ENCODE measurements at regions not wholly inside any gene's neighbourhood (a gene's known extent, or its start where the extent isn't known, plus 50 kb on each side); places are given as distances from the start of the nearest gene placed in this dataset.

GRCh38 chr6:44538807-44539201 lies 151.3 kb downstream of the CDC5L start:
- Histone ChIP-seq H3K9me3 (ENCODE audit: control insufficient read depth, insufficient read depth, low read length) (no peaks in the 10 kb centered on the region; the same call in 1 of the 2 replicates), H3K9ac (ENCODE audit: low read depth, low read length) (no peak overlapping the region), H3K4me1 (ENCODE audit: insufficient read depth, low read length) (peaks cover 26% of the 10 kb centered on the region), H3K36me3 (ENCODE audit: insufficient read depth, low read length) (no peaks in the 10 kb centered on the region)

GRCh38 chr6:44539701-44540355 lies 152.3 kb downstream of the CDC5L start:
- H3K9me3 ChIP-seq (ENCODE audit: control insufficient read depth, insufficient read depth, low read length), result no peaks in the 10 kb centered on the region; the same call in 1 of the 2 replicates

GRCh38 chr6:44540881-44541280 lies 153.4 kb downstream of the CDC5L start:
- Histone ChIP-seq H3K9ac (ENCODE audit: low read depth, low read length) (no peak overlapping the region), H3K9me3 (ENCODE audit: control insufficient read depth, insufficient read depth, low read length) (no peaks in the 10 kb centered on the region; the same call in 1 of the 2 replicates), H3K4me1 (ENCODE audit: insufficient read depth, low read length) (peaks cover 17% of the 10 kb centered on the region), H3K36me3 (ENCODE audit: insufficient read depth, low read length) (no peaks in the 10 kb centered on the region)

More at GRCh38 chr6:44539701-44540355, 152.3 kb downstream of the CDC5L start:
- H3K9ac ChIP-seq (ENCODE audit: low read depth, low read length), result no peak overlapping the region
- H3K36me3 ChIP-seq (ENCODE audit: insufficient read depth, low read length), result no peaks in the 10 kb centered on the region
- H3K4me1 ChIP-seq (ENCODE audit: insufficient read depth, low read length), result peaks cover 24% of the 10 kb centered on the region

DNA sequence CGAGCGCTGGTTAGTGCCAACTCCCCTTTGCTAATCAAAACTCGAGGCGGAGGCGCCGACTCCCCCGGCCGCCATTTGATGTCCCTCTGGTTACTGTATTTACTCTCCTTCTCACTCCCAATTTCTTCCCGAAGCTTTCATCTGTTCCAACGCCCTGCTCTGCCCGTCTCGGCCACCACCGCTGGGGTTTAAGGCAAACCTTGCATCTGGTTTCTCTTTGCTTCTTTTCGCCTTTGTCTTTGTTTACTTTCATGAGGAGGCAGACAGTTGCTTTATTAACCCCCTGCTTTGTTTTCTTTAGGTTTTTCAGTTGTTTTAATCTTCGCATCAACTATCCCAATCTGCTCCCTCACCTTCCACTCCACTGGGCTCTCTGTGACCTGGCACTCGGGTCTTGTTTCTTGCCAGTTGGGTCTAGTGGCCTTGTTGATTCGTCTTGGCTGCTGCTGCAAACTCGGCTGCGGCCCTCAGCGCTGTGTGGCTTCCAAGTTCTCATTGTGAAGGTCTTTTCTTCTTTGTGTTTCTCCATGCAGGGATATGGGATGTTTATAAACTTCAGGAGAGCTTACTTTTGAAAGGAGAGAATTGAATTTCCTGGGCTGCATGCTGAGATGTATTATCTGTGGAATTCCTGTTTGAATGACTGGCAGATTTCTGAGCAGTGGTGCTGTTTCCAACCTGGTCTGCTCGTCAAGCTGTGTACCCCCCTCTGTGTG lies 155.1 kb downstream of the CDC5L start:
- no peaks in the 10 kb centered on the region for H3K36me3 ChIP-seq (ENCODE audit: insufficient read depth, low read length)
- H3K9ac ChIP-seq (ENCODE audit: low read depth, low read length), result peak overlapping the region; percentile 22; the same call in 1 of the 2 replicates
- H3K9me3 ChIP-seq (ENCODE audit: control insufficient read depth, insufficient read depth, low read length), result peaks cover 2% of the 10 kb centered on the region; the same call in 1 of the 2 replicates
- H3K4me1 ChIP-seq (ENCODE audit: insufficient read depth, low read length), result peaks cover 17% of the 10 kb centered on the region

GRCh38 chr6:44543664-44544063 lies 156.2 kb downstream of the CDC5L start:
- Histone ChIP-seq H3K4me1 (ENCODE audit: insufficient read depth, low read length) (peaks cover 17% of the 10 kb centered on the region), H3K9me3 (ENCODE audit: control insufficient read depth, insufficient read depth, low read length) (peaks cover 2% of the 10 kb centered on the region; the same call in 1 of the 2 replicates), H3K9ac (ENCODE audit: low read depth, low read length) (no peak overlapping the region), H3K36me3 (ENCODE audit: insufficient read depth, low read length) (no peaks in the 10 kb centered on the region)

DNA sequence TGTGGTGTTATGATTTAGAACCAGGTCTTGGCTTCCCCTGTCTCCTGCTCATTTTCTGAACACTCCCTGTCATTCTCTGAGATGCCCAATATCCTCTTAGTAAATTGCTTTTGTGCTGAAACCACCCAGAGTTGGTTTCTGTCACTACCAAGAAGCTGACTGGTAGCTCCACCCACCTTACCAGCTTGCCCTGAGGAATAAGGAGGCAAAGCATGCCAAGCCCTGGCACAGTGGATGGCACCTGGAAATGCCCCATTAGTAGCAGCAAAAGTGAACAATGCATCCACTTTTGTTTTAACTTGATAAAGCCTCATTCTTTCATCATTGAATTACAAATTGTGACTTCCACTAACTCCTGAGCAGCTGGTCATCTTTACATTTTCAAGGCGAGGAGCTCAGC lies 157.7 kb downstream of the CDC5L start:
- peaks cover 17% of the 10 kb centered on the region for H3K4me1 ChIP-seq (ENCODE audit: insufficient read depth, low read length)
- H3K9me3 ChIP-seq (ENCODE audit: control insufficient read depth, insufficient read depth, low read length), result peaks cover 2% of the 10 kb centered on the region; the same call in 1 of the 2 replicates
- H3K36me3 ChIP-seq (ENCODE audit: insufficient read depth, low read length), result no peaks in the 10 kb centered on the region
- H3K9ac ChIP-seq (ENCODE audit: low read depth, low read length), result no peak overlapping the region

- Histone ChIP-seq H3K9me3 (ENCODE audit: control insufficient read depth, insufficient read depth, low read length) (0 out of 2 replicates have a peak, but pooled peaks cover 2% of the 10 kb centered on the region), H3K36me3 (ENCODE audit: insufficient read depth, low read length) (no peaks in the 10 kb centered on the region), H3K9ac (ENCODE audit: low read depth, low read length) (no peak overlapping the region), H3K4me1 (ENCODE audit: insufficient read depth, low read length) (no peaks in the 10 kb centered on the region)
These were observed 160.8 kb downstream of the CDC5L start for GRCh38 chr6:44548319-44548718.

GRCh38 chr6:44549516-44549915 lies 162.0 kb downstream of the CDC5L start:
- H3K36me3 ChIP-seq (ENCODE audit: insufficient read depth, low read length), result no peaks in the 10 kb centered on the region
- H3K4me1 ChIP-seq (ENCODE audit: insufficient read depth, low read length), result no peaks in the 10 kb centered on the region
- 0 out of 2 replicates have a peak, but pooled peaks cover 2% of the 10 kb centered on the region for H3K9me3 ChIP-seq (ENCODE audit: control insufficient read depth, insufficient read depth, low read length)
- H3K9ac ChIP-seq (ENCODE audit: low read depth, low read length), result no peak overlapping the region

DNA sequence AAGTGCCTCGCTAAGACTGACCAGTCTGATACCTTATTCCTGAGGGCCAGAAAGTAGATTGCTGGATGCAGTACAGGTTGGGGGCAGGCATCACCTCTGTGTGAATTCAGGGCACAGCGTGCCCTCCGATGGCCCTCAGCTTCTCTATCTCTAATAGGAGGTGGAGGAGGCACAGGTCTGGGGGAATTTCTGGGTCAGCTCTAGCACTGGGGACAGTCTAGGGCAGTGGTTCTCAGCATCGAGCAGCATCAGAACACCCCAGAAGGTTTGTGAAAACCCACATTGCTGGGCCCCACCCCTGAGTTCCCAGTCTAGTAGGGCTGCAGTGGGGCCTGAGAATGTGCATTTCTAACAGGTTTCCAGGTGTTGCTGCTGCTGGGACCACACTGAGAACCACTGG lies 166.7 kb downstream of the CDC5L start:
- Histone ChIP-seq H3K9ac (ENCODE audit: low read depth, low read length) (no peak overlapping the region), H3K4me1 (ENCODE audit: insufficient read depth, low read length) (no peaks in the 10 kb centered on the region; the same call in 1 of the 2 replicates), H3K36me3 (ENCODE audit: insufficient read depth, low read length) (no peaks in the 10 kb centered on the region), H3K9me3 (ENCODE audit: control insufficient read depth, insufficient read depth, low read length) (no peaks in the 10 kb centered on the region)

- H3K9ac ChIP-seq (ENCODE audit: low read depth, low read length), result no peak overlapping the region
- no peaks in the 10 kb centered on the region for H3K9me3 ChIP-seq (ENCODE audit: control insufficient read depth, insufficient read depth, low read length)
- H3K36me3 ChIP-seq (ENCODE audit: insufficient read depth, low read length), result no peaks in the 10 kb centered on the region
- peaks cover 4% of the 10 kb centered on the region; the same call in 1 of the 2 replicates for H3K4me1 ChIP-seq (ENCODE audit: insufficient read depth, low read length)
These were observed 167.4 kb downstream of the CDC5L start for GRCh38 chr6:44554861-44555260.

GRCh38 chr6:44556046-44556445 lies 168.5 kb downstream of the CDC5L start:
- H3K4me1 ChIP-seq (ENCODE audit: insufficient read depth, low read length), result peaks cover 12% of the 10 kb centered on the region; the same call in 1 of the 2 replicates
- H3K9ac ChIP-seq (ENCODE audit: low read depth, low read length), result no peak overlapping the region
- H3K36me3 ChIP-seq (ENCODE audit: insufficient read depth, low read length), result no peaks in the 10 kb centered on the region
- no peaks in the 10 kb centered on the region for H3K9me3 ChIP-seq (ENCODE audit: control insufficient read depth, insufficient read depth, low read length)

DNA sequence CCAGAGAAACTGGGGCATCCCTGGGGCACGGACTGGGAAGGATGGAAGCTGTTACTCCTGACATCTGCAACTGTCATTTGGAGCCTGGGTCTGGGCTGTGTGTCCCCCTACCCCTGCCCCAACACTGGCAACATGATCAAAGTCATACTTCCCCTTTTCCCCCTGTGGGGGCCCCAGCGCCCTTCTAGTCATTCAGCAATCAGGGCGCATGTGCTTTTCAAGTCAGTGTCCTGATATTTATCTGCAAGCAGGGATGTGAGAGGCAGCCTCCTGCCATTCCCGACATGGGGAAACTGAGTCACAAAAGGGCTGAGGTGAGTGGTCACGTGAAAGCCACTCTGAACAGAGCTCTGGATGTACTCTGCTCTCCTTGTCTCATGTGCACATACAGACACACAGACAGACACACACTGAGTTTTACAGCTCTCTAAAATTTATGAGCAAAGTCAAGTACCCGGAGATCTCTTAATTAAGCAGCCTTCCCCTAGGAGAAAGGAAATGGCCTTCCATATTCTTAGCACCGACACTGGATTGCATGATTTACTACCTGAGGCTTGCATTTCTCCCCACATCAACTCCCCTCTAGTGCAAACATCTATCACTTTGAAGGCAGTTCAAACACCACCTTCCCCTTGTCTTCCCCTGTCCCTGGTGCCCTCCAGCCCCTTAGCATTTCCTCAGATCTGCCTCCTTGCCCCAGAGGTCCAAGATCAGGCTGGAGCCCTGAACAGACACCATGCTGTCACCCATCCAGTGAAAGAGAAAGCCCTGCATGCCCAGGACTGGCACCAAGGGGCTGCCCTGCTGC lies 170.7 kb downstream of the CDC5L start:
- Histone ChIP-seq H3K9ac (ENCODE audit: low read depth, low read length) (no peak overlapping the region), H3K9me3 (ENCODE audit: control insufficient read depth, insufficient read depth, low read length) (no peaks in the 10 kb centered on the region), H3K36me3 (ENCODE audit: insufficient read depth, low read length) (no peaks in the 10 kb centered on the region), H3K4me1 (ENCODE audit: insufficient read depth, low read length) (peaks cover 16% of the 10 kb centered on the region; the same call in 1 of the 2 replicates)

- H3K9ac ChIP-seq (ENCODE audit: low read depth, low read length), result no peak overlapping the region
- peaks cover 16% of the 10 kb centered on the region; the same call in 1 of the 2 replicates for H3K4me1 ChIP-seq (ENCODE audit: insufficient read depth, low read length)
- H3K36me3 ChIP-seq (ENCODE audit: insufficient read depth, low read length), result no peaks in the 10 kb centered on the region
- no peaks in the 10 kb centered on the region for H3K9me3 ChIP-seq (ENCODE audit: control insufficient read depth, insufficient read depth, low read length)
These were observed 171.3 kb downstream of the CDC5L start for GRCh38 chr6:44558832-44559251.

All from ES-I3 (cell line).